WERI-Rb-1 (cell line): ENCODE measurements at regions not wholly inside any gene's neighbourhood (a gene's known extent, or its start where the extent isn't known, plus 50 kb on each side); places are given as distances from the start of the nearest gene placed in this dataset.

Experiments
- DNase-seq: peaks from one replicate; pipeline ENCODE4 v3.0.0-alpha.2; 2020
- H3K27ac ChIP-seq: fragments of 250-450 bp; sonication (Bioruptor Pico); 2 replicates; pipeline ENCODE4 v1.5.1; 2020; ENCODE audit warnings: mild to moderate bottlenecking, moderate library complexity
- H3K27me3 ChIP-seq: fragments of 250-450 bp; sonication (Bioruptor Pico); 2 replicates; pipeline ENCODE4 v1.5.1; 2021; ENCODE audit warnings: mild to moderate bottlenecking, low read depth, moderate library complexity; ENCODE audit not compliant: insufficient read depth, severe bottlenecking
- H3K36me3 ChIP-seq: fragments of 250-450 bp; sonication (Bioruptor Pico); 2 replicates; pipeline ENCODE4 v1.5.1; 2020; ENCODE audit warnings: mild to moderate bottlenecking, moderate library complexity
- H3K4me3 ChIP-seq: 2 replicates; pipeline ENCODE4 v1.5.1; 2011; ENCODE audit warnings: low read depth, mild to moderate bottlenecking, control low read depth, low read length
- H3K9me3 ChIP-seq: fragments of 250-450 bp; sonication (Bioruptor Pico); 2 replicates; pipeline ENCODE4 v1.5.1; 2021; ENCODE audit warnings: mild to moderate bottlenecking, moderate library complexity; ENCODE audit not compliant: severe bottlenecking
- CTCF ChIP-seq: IDR thresholded peaks from 2 replicates; pipeline ENCODE4 v1.5.1; 2011; ENCODE audit warnings: low read depth, mild to moderate bottlenecking, control low read depth, inconsistent platforms, low read length

- no peak for DNase-seq
- Histone ChIP-seq H3K4me3 (no peak overlapping the region), H3K9me3 (no peaks in the 10 kb centered on the region), H3K27ac (no peak overlapping the region), H3K27me3 (peaks cover 31% of the 10 kb centered on the region), H3K36me3 (no peaks in the 10 kb centered on the region)
- no peak for TF ChIP-seq CTCF
Measured at GRCh38 chr15:96672629-96673028, 342.1 kb downstream of the NR2F2 start.

- Histone ChIP-seq H3K27ac (no peak overlapping the region), H3K9me3 (no peaks in the 10 kb centered on the region), H3K4me3 (no peak overlapping the region), H3K36me3 (no peaks in the 10 kb centered on the region), H3K27me3 (peaks cover 35% of the 10 kb centered on the region)
- DNase-seq = no peak
- no peak for TF ChIP-seq CTCF
Measured at GRCh38 chr15:96678386-96678785, 347.9 kb downstream of the NR2F2 start.

GRCh38 chr15:96687388-96688107 lies 357.0 kb downstream of the NR2F2 start:
- Histone ChIP-seq H3K27ac (no peak overlapping the region), H3K9me3 (no peaks in the 10 kb centered on the region), H3K27me3 (peaks cover 40% of the 10 kb centered on the region), H3K4me3 (no peak overlapping the region), H3K36me3 (no peaks in the 10 kb centered on the region)
- DNase-seq = no peak
- TF ChIP-seq CTCF = no peak

- no peak overlapping the region for H3K4me3 ChIP-seq
- H3K9me3 ChIP-seq = no peaks in the 10 kb centered on the region
- peaks cover 60% of the 10 kb centered on the region for H3K27me3 ChIP-seq
- no peaks in the 10 kb centered on the region for H3K36me3 ChIP-seq
- TF ChIP-seq CTCF = no peak
- no peak for DNase-seq
- H3K27ac ChIP-seq = no peak overlapping the region
Measured at GRCh38 chr15:96690733-96691132, 360.2 kb downstream of the NR2F2 start.

- DNase-seq = no peak
- Histone ChIP-seq H3K27me3 (peaks cover 52% of the 10 kb centered on the region), H3K4me3 (no peak overlapping the region), H3K36me3 (no peaks in the 10 kb centered on the region), H3K27ac (no peak overlapping the region), H3K9me3 (no peaks in the 10 kb centered on the region)
- no peak for TF ChIP-seq CTCF
Measured at GRCh38 chr15:96692826-96693225, 362.3 kb downstream of the NR2F2 start.

GRCh38 chr15:96693515-96693914 lies 363.0 kb downstream of the NR2F2 start:
- TF ChIP-seq CTCF = no peak
- Histone ChIP-seq H3K27ac (no peak overlapping the region), H3K9me3 (no peaks in the 10 kb centered on the region), H3K36me3 (no peaks in the 10 kb centered on the region), H3K4me3 (no peak overlapping the region), H3K27me3 (peaks cover 47% of the 10 kb centered on the region)
- DNase-seq = no peak
